D721Med (cell line): ENCODE measurements at regions not wholly inside any gene's neighbourhood (a gene's known extent, or its start where the extent isn't known, plus 50 kb on each side); places are given as distances from the start of the nearest gene placed in this dataset.

Source experiments
- DNase-seq: peaks from one replicate; pipeline ENCODE4 v3.0.0; 2011; ENCODE audit warnings: low spot score; ENCODE audit not compliant: insufficient read length
- FAIRE-seq: peaks from 2 replicates; lab custom pipeline; 2011; peaks lifted over from hg19 to GRCh38; lab: Jason Lieb, UNC
- CTCF ChIP-seq: IDR thresholded peaks from 2 replicates; pipeline ENCODE4 v1.5.1; 2012; ENCODE audit warnings: mild to moderate bottlenecking, control low read depth; ENCODE audit not compliant: insufficient read depth; ENCODE audit errors: missing control alignments

DNA sequence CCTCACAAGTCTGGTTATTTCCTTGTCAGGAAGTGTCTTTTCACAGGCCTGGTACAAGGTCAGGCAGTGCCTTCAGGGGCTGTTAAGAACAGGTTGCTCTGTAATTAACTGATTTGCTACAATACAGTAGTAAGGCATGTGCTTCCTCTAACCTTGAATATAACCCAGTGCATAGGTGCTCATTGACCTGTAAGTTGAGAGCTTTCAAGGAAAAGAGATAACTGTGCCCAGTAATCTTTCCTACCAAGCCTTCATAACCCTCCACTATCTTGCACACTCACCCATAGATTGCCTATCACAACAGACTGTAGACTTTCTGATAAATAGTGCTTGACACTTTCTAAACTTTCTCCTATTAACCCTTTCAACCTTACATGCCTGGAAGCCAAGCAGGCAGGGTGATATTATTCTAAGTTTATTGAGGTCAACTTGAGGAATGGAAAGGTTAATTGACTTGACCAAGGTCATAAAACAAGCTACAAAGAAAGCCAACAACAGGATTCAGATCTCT lies 148.1 kb downstream of the PPARGC1A start:
- DNase-seq (no peak), FAIRE-seq (no peak)
- no peak for TF ChIP-seq CTCF

- no peak for TF ChIP-seq CTCF
- DNase-seq (no peak), FAIRE-seq (no peak)
Measured at GRCh38 chr4:23737571-23737970, 152.3 kb downstream of the PPARGC1A start.

DNA sequence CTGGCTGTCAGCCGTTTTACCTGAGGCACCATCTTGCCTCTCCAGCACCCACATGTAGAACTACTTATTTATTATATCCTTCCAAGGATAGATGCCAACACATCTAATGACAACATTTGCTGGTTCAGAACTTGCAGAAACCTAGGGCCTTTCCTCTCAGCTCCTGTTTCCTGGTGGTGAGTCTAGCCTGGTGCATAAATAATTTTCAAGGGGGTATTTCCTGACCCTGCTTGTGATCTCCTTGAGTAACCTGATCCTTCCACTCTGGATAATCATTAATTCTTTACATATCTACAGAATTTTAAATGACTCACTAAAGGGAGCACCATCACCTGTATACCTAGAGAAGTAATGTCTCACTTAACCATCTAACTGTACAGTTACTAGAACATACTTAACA lies 153.4 kb downstream of the PPARGC1A start:
- TF ChIP-seq CTCF, result no peak
- DNase-seq (no peak), FAIRE-seq (no peak)

- FAIRE-seq, result no peak
- no peak for TF ChIP-seq CTCF
- no peak for DNase-seq
Measured at GRCh38 chr4:23734000-23734399, 155.8 kb downstream of the PPARGC1A start.

DNA sequence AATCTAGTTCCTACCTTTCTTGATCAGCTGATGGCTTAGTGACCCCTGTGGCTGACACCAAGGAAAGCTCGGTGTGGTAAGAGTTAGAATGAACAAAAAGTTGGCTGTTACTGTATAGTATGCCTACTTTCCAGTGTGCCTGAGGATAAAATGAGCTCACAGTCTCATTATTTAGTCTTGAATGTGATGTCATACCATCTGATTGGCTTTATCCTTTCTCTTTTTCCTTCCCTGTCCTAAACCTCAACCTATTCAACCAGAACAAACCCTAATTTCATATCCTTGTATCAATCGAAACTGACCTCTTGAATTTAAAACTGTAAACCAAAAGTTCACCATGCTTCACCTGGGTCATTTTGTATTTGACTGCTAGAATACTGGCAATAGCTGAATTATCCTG lies 156.4 kb downstream of the PPARGC1A start:
- no peak for TF ChIP-seq CTCF
- FAIRE-seq (no peak), DNase-seq (no peak)

GRCh38 chr4:23730998-23731397 lies 158.8 kb downstream of the PPARGC1A start:
- DNase-seq (no peak), FAIRE-seq (no peak)
- TF ChIP-seq CTCF, result no peak

DNA sequence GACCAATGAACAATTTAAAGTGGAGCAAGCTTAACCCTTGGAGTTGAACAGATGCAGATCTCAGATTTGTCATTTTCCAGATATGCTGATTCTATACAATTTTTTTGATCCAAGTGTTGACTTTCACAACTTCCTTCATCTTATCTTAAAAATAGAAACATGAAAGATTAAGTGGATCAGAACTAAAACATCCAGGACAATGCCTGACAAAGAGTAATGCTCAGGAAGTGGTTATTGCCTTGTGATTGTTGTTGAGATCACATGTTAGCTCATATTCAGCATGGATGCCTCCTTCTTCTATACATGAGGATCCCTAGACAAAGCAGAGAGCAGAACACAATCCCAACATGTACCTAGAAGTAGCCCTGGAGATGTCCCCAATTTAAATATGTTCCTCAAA lies 160.9 kb downstream of the PPARGC1A start:
- no peak for TF ChIP-seq CTCF
- DNase-seq (no peak), FAIRE-seq (no peak)
